Right kidney (tissue), 1 donor: ENCODE measurements at regions not wholly inside any gene's neighbourhood (a gene's known extent, or its start where the extent isn't known, plus 50 kb on each side); places are given as distances from the start of the nearest gene placed in this dataset.
"Not testable (repeated sequence)": the region's sequence is repeated elsewhere in the genome, so short reads cannot be mapped to it uniquely, and the experiment has no call there.

Experiments used
- DNase-seq: peaks from one replicate; pipeline ENCODE4 v3.0.0-alpha.2; 2016

GRCh38 chr9:78985084-78985738 lies 586.6 kb upstream of the TLE4 start:
- no peak for DNase-seq

- no peak for DNase-seq
Measured at GRCh38 chr9:78986446-78986845, 585.3 kb upstream of the TLE4 start.

- DNase-seq = no peak
Measured at GRCh38 chr9:78989031-78989658, 582.6 kb upstream of the TLE4 start.

GRCh38 chr9:78994471-78994870 lies 577.3 kb upstream of the TLE4 start:
- DNase-seq = no peak

GRCh38 chr9:78994974-78995373 lies 576.8 kb upstream of the TLE4 start:
- not testable (repeated sequence) for DNase-seq

GRCh38 chr9:78997296-78997695 lies 574.5 kb upstream of the TLE4 start:
- DNase-seq = no peak

GRCh38 chr9:79000230-79001002 lies 571.3 kb upstream of the TLE4 start:
- no peak for DNase-seq

GRCh38 chr9:79001012-79001411 lies 570.8 kb upstream of the TLE4 start:
- no peak for DNase-seq

GRCh38 chr9:79003514-79003913 lies 568.3 kb upstream of the TLE4 start:
- DNase-seq = no peak

- no peak for DNase-seq
Measured at GRCh38 chr9:79004032-79004431, 567.7 kb upstream of the TLE4 start.

GRCh38 chr9:79006546-79006945 lies 565.2 kb upstream of the TLE4 start:
- no peak for DNase-seq

GRCh38 chr9:79007701-79008483 lies 563.9 kb upstream of the TLE4 start:
- DNase-seq = no peak

- DNase-seq = no peak
Measured at GRCh38 chr9:79008916-79009315, 562.8 kb upstream of the TLE4 start.

GRCh38 chr9:79011461-79011860 lies 560.3 kb upstream of the TLE4 start:
- no peak for DNase-seq

GRCh38 chr9:79012561-79012960 lies 559.2 kb upstream of the TLE4 start:
- DNase-seq = no peak

GRCh38 chr9:79013715-79014610 lies 557.8 kb upstream of the TLE4 start:
- DNase-seq = no peak

- no peak for DNase-seq
Measured at GRCh38 chr9:79014929-79015699, 556.7 kb upstream of the TLE4 start.

- DNase-seq = no peak
Measured at GRCh38 chr9:79015951-79016350, 555.8 kb upstream of the TLE4 start.

GRCh38 chr9:79020276-79020675 lies 551.5 kb upstream of the TLE4 start:
- DNase-seq = no peak

- DNase-seq = no peak
Measured at GRCh38 chr9:79021084-79021483, 550.7 kb upstream of the TLE4 start.

GRCh38 chr9:79023134-79023580 lies 548.6 kb upstream of the TLE4 start:
- no peak for DNase-seq
